ENCODE measurements at regions not wholly inside any gene's neighbourhood (a gene's known extent, or its start where the extent isn't known, plus 50 kb on each side); places are given as distances from the start of the nearest gene placed in this dataset.

GRCh38 chr2:34789169-34789568 is 1190.1 kb upstream of the FAM98A start:
- TF ChIP-seq CTCF (IDR thresholded peaks at IDR 0.05) (no peak), POLR2A (IDR thresholded peaks at IDR 0.05) (no peak)
